GM23248 (cell line): ENCODE measurements at regions not wholly inside any gene's neighbourhood (a gene's known extent, or its start where the extent isn't known, plus 50 kb on each side); places are given as distances from the start of the nearest gene placed in this dataset.

Experiments
- DNase-seq: peaks from one replicate; pipeline ENCODE4 v3.0.0-alpha.2; 2015
- H2AFZ ChIP-seq: fragments of 200-600 bp; sonication (generic); 2 replicates; pipeline ENCODE4 v1.6.1; 2016; ENCODE audit warnings: antibody characterized with exemption
- H3F3A ChIP-seq: fragments of 200-600 bp; sonication (generic); 2 replicates; pipeline ENCODE4 v1.6.1; 2016; ENCODE audit warnings: mild to moderate bottlenecking, antibody characterized with exemption, mixed run types; ENCODE audit not compliant: insufficient read depth
- H3K27ac ChIP-seq: fragments of 200-600 bp; sonication (generic); 2 replicates; pipeline ENCODE4 v1.5.1; 2016; ENCODE audit warnings: mild to moderate bottlenecking
- H3K27me3 ChIP-seq: fragments of 200-600 bp; sonication (generic); replicated peaks from 2 replicates; pipeline ENCODE4 v1.6.1; 2016; ENCODE audit warnings: mild to moderate bottlenecking; ENCODE audit not compliant: insufficient read depth
- H3K36me3 ChIP-seq: fragments of 200-600 bp; sonication (generic); 2 replicates; pipeline ENCODE4 v1.6.1; 2016; ENCODE audit warnings: low read depth, mild to moderate bottlenecking
- H3K4me1 ChIP-seq: fragments of 200-600 bp; sonication (generic); 2 replicates; pipeline ENCODE4 v1.6.1; 2016; ENCODE audit warnings: mild to moderate bottlenecking; ENCODE audit not compliant: insufficient read depth
- H3K4me2 ChIP-seq: fragments of 200-600 bp; sonication (generic); one replicate; pipeline ENCODE4 v1.6.1; 2016; ENCODE audit warnings: mild to moderate bottlenecking; ENCODE audit not compliant: unreplicated experiment
- H3K4me3 ChIP-seq: fragments of 200-600 bp; sonication (generic); 2 replicates; pipeline ENCODE4 v1.5.1; 2016; ENCODE audit warnings: mild to moderate bottlenecking
- H3K79me2 ChIP-seq: fragments of 200-600 bp; sonication (generic); 2 replicates; pipeline ENCODE4 v1.6.1; 2016; ENCODE audit warnings: mild to moderate bottlenecking; ENCODE audit not compliant: insufficient read depth
- H3K9ac ChIP-seq: fragments of 200-600 bp; sonication (generic); 2 replicates; pipeline ENCODE4 v1.6.1; 2016; ENCODE audit warnings: mild to moderate bottlenecking
- H3K9me2 ChIP-seq: fragments of 200-600 bp; sonication (generic); 2 replicates; pipeline ENCODE4 v1.6.1; 2016; ENCODE audit warnings: mixed run types, mild to moderate bottlenecking, moderate library complexity; ENCODE audit not compliant: insufficient read depth
- H3K9me3 ChIP-seq: fragments of 200-600 bp; sonication (generic); one replicate; pipeline ENCODE4 v1.6.1; 2017; ENCODE audit warnings: low read depth
- H4K20me1 ChIP-seq: fragments of 200-600 bp; sonication (generic); 2 replicates; pipeline ENCODE4 v1.6.0; 2016; ENCODE audit not compliant: insufficient read depth
- EZH2 ChIP-seq: fragments of 200-600 bp; sonication (generic); IDR thresholded peaks from 2 replicates; pipeline ENCODE4 v1.6.1; 2018; ENCODE audit warnings: antibody characterized with exemption, mild to moderate bottlenecking; ENCODE audit not compliant: insufficient read depth, poor library complexity, severe bottlenecking
- EZH2phosphoT487 ChIP-seq: fragments of 200-600 bp; sonication (generic); IDR thresholded peaks from 2 replicates; pipeline ENCODE4 v1.6.1; 2018; ENCODE audit warnings: antibody characterized with exemption, moderate library complexity, mild to moderate bottlenecking, low read depth; ENCODE audit not compliant: insufficient read depth
- WGBS, 2 experiments: methylation state at CpG; one replicate each; pipeline ENCODE4 v1.1.6; 2015 to 2017; ENCODE audit warnings: low lambda C conversion rate in 2 of 2, low coverage in 1 of 2; ENCODE audit errors: missing lambda C conversion rate in 2 of 2; 5-methylcytosine and 5-hydroxymethylcytosine counted together
- in situ Hi-C: fragments of 300-500 bp; cut with MboI; formaldehyde crosslinking; loops from 2 replicates; pipeline ENCODE4 v1.15.0; 2020

DNA sequence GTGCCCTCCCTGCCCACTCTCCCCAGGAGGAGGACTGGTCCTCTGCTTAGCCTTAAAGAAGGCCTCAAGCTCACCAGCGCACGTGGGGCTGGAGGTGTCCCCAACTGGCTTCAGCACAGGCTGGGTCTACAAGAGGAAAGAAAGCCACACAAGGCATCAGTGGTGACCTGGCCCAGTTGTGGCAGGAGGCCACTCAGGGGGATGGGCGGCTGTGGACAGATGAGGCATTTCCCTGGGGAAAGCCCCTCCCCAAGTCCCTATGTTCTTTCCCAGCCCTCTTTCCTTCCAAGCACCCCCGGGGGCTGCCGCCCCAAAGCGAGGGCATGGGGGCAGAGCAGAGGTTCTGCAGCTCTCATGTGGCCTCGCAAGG is 155.2 kb upstream of the TLE3 start:
- no peaks in the 10 kb centered on the region for H4K20me1 ChIP-seq
- TF ChIP-seq EZH2phosphoT487 = no peak
- TF ChIP-seq EZH2 = no peak
- H3K27me3 ChIP-seq = no peaks in the 10 kb centered on the region; the same call in 1 of the 2 replicates
- no peak overlapping the region for H3K27ac ChIP-seq
- no peaks in the 10 kb centered on the region for H3K79me2 ChIP-seq
- H2AFZ ChIP-seq = no peak overlapping the region
- H3K36me3 ChIP-seq = no peaks in the 10 kb centered on the region
- H3F3A ChIP-seq = no peaks in the 10 kb centered on the region
- DNase-seq = no peak
- H3K4me2 ChIP-seq = no peak overlapping the region
- 94 to 96% methylated on average over 7 of the region's 7 CpGs for WGBS, 2 experiments
- H3K9me3 ChIP-seq = no peaks in the 10 kb centered on the region
- no peaks in the 10 kb centered on the region for H3K4me1 ChIP-seq
- no peak overlapping the region for H3K4me3 ChIP-seq
- no peaks in the 10 kb centered on the region for H3K9me2 ChIP-seq
- in situ Hi-C loops = no loop called here
- H3K9ac ChIP-seq = no peak overlapping the region

DNA sequence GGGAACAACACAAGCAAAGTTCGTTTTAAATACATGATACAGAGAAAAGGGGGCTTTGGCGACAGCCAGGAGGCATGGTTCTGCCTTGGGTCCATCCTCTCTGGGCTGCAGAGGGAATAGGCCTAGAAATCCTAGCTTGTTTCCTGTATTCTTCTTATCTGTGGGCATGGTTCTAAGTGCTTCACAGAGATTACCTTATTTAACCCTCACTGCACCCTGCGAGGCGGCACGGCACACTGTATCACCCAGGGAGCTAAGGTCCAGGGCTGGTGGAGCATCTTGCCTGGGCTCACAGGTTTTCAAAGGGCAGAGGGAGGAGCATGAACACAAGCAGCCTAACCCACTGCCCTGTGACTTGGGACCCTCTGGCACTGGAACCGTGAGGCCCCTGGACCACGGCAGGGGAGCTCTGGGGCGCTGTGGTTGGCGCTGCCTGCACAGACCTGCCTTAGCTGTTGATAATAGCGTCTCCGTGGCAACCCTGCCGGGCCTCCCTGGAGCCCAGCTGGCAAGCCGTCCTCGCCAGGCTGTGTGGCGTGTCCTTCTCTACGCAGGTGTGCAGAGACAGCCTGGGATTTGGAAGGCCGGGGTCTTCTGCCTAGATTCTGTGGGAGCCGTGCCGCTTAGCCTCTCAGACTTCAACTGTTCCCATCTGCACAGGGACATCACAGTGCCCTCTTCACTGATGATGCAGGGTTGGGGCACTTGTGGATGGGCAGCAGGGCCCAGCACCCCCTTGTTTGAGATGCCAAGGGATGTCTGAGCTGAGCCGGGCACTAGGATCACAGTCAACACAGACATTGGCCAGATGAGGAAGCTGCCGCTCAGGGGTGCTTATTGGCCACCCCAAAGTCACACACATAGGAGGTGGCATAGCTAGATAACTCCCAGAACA is 154.6 kb upstream of the TLE3 start:
- no peaks in the 10 kb centered on the region for H3K9me2 ChIP-seq
- H3K4me3 ChIP-seq = no peak overlapping the region
- no peak for TF ChIP-seq EZH2
- TF ChIP-seq EZH2phosphoT487 = no peak
- DNase-seq = no peak
- in situ Hi-C loops = no loop called here
- no peaks in the 10 kb centered on the region; the same call in 1 of the 2 replicates for H3K27me3 ChIP-seq
- no peaks in the 10 kb centered on the region for H3F3A ChIP-seq
- no peak overlapping the region for H2AFZ ChIP-seq
- no peaks in the 10 kb centered on the region for H3K36me3 ChIP-seq
- no peak overlapping the region for H3K4me2 ChIP-seq
- WGBS, 2 experiments = 93 to 95% methylated on average over 21 of the region's 21 CpGs
- H4K20me1 ChIP-seq = no peaks in the 10 kb centered on the region
- H3K79me2 ChIP-seq = no peaks in the 10 kb centered on the region
- H3K9ac ChIP-seq = no peak overlapping the region
- no peaks in the 10 kb centered on the region for H3K9me3 ChIP-seq
- no peak overlapping the region for H3K27ac ChIP-seq
- no peaks in the 10 kb centered on the region for H3K4me1 ChIP-seq

GRCh38 chr15:70251246-70251990 is 153.7 kb upstream of the TLE3 start:
- Histone ChIP-seq H3K4me2 (no peak overlapping the region), H3F3A (no peaks in the 10 kb centered on the region), H3K27me3 (no peaks in the 10 kb centered on the region; the same call in 1 of the 2 replicates), H3K9me3 (no peaks in the 10 kb centered on the region), H3K27ac (no peak overlapping the region), H3K9me2 (no peaks in the 10 kb centered on the region), H4K20me1 (no peaks in the 10 kb centered on the region), H3K4me3 (no peak overlapping the region), H3K79me2 (no peaks in the 10 kb centered on the region), H3K36me3 (no peaks in the 10 kb centered on the region), H2AFZ (no peak overlapping the region), H3K9ac (no peak overlapping the region), H3K4me1 (no peaks in the 10 kb centered on the region)
- in situ Hi-C loops = no loop called here
- TF ChIP-seq EZH2phosphoT487 (no peak), EZH2 (no peak)
- WGBS, 2 experiments = 90 to 91% methylated on average over 11 of the region's 11 CpGs
- DNase-seq = no peak

DNA sequence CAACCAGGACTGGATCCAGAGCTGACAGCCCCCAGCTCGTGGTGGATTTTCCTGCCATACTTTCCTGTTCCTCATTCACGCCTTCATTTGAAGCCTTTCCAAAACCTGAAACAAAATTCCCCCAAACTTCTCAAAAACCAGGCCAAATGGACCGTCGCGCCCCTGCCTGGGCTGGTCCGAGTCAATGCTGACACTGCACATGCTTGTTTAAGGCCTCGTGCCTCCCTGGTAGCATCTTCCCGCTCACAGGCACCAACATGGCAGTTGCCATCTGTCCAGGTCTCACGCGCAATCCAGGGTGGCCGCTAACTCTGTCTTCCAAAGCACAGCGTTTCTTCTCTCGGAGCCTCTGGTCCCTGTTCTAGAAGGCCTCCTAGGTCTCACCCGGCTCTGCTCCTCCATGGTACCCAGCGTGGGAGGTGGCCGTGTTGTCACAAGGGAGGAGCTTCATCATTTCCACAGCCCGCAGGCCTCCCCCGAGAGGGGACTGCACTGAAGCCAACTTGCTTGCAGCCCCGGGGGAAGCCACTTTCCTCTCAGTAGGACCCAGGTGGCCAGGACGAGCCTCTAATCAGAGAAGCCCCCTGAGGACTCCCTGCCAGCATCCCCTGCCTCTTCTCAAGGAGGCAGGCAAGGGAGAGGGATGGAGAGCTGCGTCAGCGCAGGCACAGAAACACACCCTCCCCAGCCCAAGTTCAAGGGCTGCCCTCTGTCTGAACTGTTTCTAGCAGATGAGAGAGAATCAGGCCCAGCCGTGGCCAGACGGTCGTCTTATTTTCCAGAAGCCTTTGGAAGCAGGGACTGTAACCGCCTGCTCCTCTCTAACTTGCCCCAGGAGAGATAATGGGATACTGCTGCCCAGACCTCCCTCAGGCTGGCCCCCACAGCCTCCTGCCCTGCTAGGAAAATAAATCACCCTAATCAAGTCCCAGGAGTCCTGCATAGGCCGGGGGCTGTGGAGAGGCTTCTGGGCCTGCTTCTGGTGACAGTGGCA is 152.8 kb upstream of the TLE3 start:
- Histone ChIP-seq H3K4me2 (no peak overlapping the region), H3K4me1 (no peaks in the 10 kb centered on the region; the same call in 1 of the 2 replicates), H3K9ac (no peak overlapping the region), H3K36me3 (no peaks in the 10 kb centered on the region), H3K9me2 (no peaks in the 10 kb centered on the region), H3K27ac (no peak overlapping the region), H3K79me2 (no peaks in the 10 kb centered on the region), H3K27me3 (no peaks in the 10 kb centered on the region; the same call in 1 of the 2 replicates), H3K4me3 (no peak overlapping the region), H2AFZ (no peak overlapping the region), H3K9me3 (no peaks in the 10 kb centered on the region), H4K20me1 (no peaks in the 10 kb centered on the region), H3F3A (no peaks in the 10 kb centered on the region)
- TF ChIP-seq EZH2 = no peak
- TF ChIP-seq EZH2phosphoT487 = no peak
- in situ Hi-C loops = no loop called here
- 87 to 90% methylated on average over 27 of the region's 27 CpGs for WGBS, 2 experiments
- DNase-seq = no peak
